Colonic mucosa (tissue), 4 donors: ENCODE measurements at regions not wholly inside any gene's neighbourhood (a gene's known extent, or its start where the extent isn't known, plus 50 kb on each side); places are given as distances from the start of the nearest gene placed in this dataset.

ENCODE experiments used
- DNase-seq: peaks from one replicate; pipeline ENCODE4 v3.0.0-alpha.2; 2020
- H3K27ac ChIP-seq: fragments of 200-600 bp; one replicate; pipeline ENCODE4 v1.8.0; 2021
- H3K27me3 ChIP-seq: fragments of 200-600 bp; one replicate; pipeline ENCODE4 v1.8.0; 2021
- H3K36me3 ChIP-seq: fragments of 200-600 bp; one replicate; pipeline ENCODE4 v1.8.0; 2021
- H3K4me1 ChIP-seq: fragments of 200-600 bp; one replicate; pipeline ENCODE4 v1.8.0; 2021; ENCODE audit warnings: mild to moderate bottlenecking
- H3K4me3 ChIP-seq: fragments of 200-600 bp; one replicate; pipeline ENCODE4 v1.8.0; 2021
- H3K9ac ChIP-seq, 2 donors: one replicate each; pipeline ENCODE4 v1.7.0; 2013; ENCODE audit warnings: control low read depth in 2 of 2, low read depth in 2 of 2, low read length in 2 of 2
- H3K9me3 ChIP-seq: fragments of 200-600 bp; one replicate; pipeline ENCODE4 v1.8.0; 2021
- intact Hi-C: fragments of 100-400 bp; cut with DNase I; formaldehyde crosslinking; loops from one replicate; pipeline ENCODE4 v1.14.1; 2022
- TF ChIP-seq, protein P1 (sequence below): fragments of 200-600 bp; IDR thresholded peaks from one replicate; pipeline ENCODE4 v1.8.0; 2022; ENCODE audit warnings: antibody characterized with exemption, mild to moderate bottlenecking
- donor health status: healthy.
- donor health status: DM: no; HTN: no; CAD: no.
- donor health status: DM: no; HTN: no; CAD: no.

DNA sequence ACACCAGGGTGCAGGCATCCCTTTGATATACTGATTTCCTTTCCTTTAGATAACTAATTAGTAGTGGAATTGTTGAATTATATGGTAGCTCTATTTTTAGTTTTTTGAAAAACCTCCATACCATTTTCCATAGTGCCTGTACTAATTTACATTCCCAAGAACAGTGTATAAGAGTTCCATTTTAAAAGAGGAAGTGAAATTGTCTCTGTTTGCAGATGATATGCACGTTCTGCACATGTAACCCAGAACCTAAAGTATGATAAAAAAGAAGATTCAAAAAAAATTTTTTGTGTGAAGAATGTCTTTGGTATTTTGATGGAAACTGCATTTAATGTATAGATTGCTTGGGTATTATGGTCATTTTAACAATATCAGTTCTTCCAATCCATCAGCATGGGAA, 424.0 kb upstream of the CCNH start:
- Histone ChIP-seq H3K4me3 (no peak overlapping the region), H3K9ac (no peak overlapping the region), H3K4me1 (no peaks in the 10 kb centered on the region), H3K9me3 (no peaks in the 10 kb centered on the region), H3K27me3 (no peaks in the 10 kb centered on the region), H3K36me3 (no peaks in the 10 kb centered on the region), H3K27ac (no peak overlapping the region)
- TF ChIP-seq, protein P1, sequence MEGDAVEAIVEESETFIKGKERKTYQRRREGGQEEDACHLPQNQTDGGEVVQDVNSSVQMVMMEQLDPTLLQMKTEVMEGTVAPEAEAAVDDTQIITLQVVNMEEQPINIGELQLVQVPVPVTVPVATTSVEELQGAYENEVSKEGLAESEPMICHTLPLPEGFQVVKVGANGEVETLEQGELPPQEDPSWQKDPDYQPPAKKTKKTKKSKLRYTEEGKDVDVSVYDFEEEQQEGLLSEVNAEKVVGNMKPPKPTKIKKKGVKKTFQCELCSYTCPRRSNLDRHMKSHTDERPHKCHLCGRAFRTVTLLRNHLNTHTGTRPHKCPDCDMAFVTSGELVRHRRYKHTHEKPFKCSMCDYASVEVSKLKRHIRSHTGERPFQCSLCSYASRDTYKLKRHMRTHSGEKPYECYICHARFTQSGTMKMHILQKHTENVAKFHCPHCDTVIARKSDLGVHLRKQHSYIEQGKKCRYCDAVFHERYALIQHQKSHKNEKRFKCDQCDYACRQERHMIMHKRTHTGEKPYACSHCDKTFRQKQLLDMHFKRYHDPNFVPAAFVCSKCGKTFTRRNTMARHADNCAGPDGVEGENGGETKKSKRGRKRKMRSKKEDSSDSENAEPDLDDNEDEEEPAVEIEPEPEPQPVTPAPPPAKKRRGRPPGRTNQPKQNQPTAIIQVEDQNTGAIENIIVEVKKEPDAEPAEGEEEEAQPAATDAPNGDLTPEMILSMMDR, result no peak
- intact Hi-C loops, result no loop called here
- no peak for DNase-seq

DNA sequence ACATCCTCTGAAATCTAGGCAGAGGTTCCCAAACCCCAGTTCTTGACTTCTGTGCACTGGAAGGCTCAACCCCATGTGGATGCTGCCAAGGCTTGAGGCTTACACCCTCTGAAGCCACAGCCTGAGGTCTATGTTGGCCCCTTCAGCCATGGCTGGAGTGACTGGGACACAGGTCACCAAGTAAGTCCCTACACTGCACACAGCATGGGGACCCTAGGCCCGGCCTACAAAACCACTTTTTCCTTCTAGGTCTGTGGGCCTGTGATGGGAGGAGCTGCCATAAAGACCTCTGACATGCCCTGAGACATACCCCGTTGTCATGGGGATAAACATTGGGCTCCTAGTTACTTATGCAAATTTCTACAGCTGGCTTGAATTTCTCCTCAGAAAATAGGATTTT, 418.8 kb upstream of the CCNH start:
- H3K9me3 ChIP-seq, result no peaks in the 10 kb centered on the region
- no peak overlapping the region for H3K27ac ChIP-seq
- intact Hi-C loops, result no loop called here
- H3K27me3 ChIP-seq, result no peaks in the 10 kb centered on the region
- no peaks in the 10 kb centered on the region for H3K4me1 ChIP-seq
- no peak overlapping the region for H3K9ac ChIP-seq
- no peak for DNase-seq
- H3K4me3 ChIP-seq, result no peak overlapping the region
- no peaks in the 10 kb centered on the region for H3K36me3 ChIP-seq
- TF ChIP-seq, protein P1, result no peak

DNA sequence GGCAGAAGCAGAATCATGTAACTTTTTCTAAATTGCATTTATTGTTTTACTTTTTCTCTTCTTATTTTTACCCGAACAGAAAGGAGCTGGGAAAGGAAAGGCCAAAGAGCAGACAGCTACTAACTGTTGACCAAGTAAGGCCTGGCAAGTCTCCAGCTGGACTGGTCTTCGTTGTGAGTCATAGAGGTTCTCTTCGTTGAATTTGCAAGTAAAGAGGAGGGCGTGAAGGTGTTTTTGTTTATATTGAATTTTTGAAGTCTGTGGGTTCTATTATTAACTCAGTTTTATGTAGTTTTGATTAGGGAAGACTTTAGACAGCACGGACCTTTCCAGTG, 416.5 kb upstream of the CCNH start:
- Histone ChIP-seq H3K4me1 (no peaks in the 10 kb centered on the region), H3K4me3 (no peak overlapping the region), H3K36me3 (no peaks in the 10 kb centered on the region), H3K9ac (no peak overlapping the region), H3K27me3 (no peaks in the 10 kb centered on the region), H3K9me3 (no peaks in the 10 kb centered on the region), H3K27ac (no peak overlapping the region)
- intact Hi-C loops, result no loop called here
- DNase-seq, result no peak
- TF ChIP-seq, protein P1, result no peak

DNA sequence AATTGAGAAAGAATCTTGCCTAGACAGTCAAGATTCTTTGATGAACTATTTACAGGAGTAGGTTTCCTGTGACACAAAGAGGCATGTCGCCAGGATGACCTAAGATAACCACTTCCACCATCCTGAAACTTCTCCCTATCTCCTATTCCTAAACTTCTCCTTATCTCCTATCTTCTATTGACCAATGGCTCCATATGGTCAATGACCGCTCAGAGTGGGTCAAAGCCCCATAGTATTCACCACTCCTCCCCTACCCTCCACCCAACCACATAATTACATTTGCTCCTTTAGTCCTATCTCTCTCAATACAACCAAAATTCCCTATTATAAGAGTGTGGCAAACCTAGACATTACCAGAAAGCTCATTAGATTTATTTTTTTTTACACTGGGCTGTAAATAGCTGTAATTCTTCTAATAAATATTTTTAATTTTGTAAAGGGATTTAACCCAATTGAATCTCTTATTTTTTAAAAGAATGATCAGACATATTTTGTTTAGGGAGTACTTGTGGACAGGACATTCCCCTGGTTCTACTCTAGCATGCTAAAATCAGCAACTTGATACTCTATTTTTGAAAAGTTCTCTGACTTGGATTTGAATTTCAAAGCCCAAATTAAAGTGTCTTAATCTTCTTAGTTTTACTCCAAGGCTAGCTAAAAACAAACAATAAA, 416.0 kb upstream of the CCNH start:
- Histone ChIP-seq H3K36me3 (no peaks in the 10 kb centered on the region), H3K27me3 (no peaks in the 10 kb centered on the region), H3K9ac (no peak overlapping the region), H3K4me3 (no peak overlapping the region), H3K9me3 (no peaks in the 10 kb centered on the region), H3K4me1 (no peaks in the 10 kb centered on the region), H3K27ac (no peak overlapping the region)
- DNase-seq, result no peak
- intact Hi-C loops, result no loop called here
- TF ChIP-seq, protein P1, result no peak

DNA sequence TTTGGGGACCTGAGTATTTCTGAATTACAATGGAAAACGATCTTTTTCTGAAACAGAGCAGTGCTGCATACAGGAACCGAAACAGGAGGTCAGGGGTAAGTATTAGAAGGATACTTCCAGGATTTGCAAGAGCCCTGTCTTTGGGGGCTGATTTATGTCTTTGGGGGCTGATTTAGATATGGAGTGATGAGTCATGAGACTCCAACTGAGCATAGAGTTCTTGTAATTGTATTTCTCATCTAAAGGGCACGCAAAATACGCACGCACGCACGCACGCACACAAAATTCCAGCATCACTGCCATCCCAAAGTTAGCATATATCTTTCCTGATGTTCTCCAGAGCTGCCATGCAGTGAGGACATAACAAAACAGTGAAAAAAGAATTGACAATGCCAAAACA, 414.8 kb upstream of the CCNH start:
- no peak overlapping the region for H3K9ac ChIP-seq
- no peaks in the 10 kb centered on the region for H3K4me1 ChIP-seq
- H3K27ac ChIP-seq, result no peak overlapping the region
- H3K4me3 ChIP-seq, result no peak overlapping the region
- no peaks in the 10 kb centered on the region for H3K9me3 ChIP-seq
- TF ChIP-seq, protein P1, result no peak
- DNase-seq, result no peak
- H3K27me3 ChIP-seq, result no peaks in the 10 kb centered on the region
- no peaks in the 10 kb centered on the region for H3K36me3 ChIP-seq
- intact Hi-C loops, result no loop called here
